MM.1S (cell line): ENCODE measurements at regions not wholly inside any gene's neighbourhood (a gene's known extent, or its start where the extent isn't known, plus 50 kb on each side); places are given as distances from the start of the nearest gene placed in this dataset.
"Not testable (repeated sequence)": the region's sequence is repeated elsewhere in the genome, so short reads cannot be mapped to it uniquely, and the experiment has no call there.

Source experiments
- DNase-seq: peaks from one replicate; pipeline ENCODE4 v3.0.0-alpha.2; 2015
- H2AFZ ChIP-seq: fragments of 300-600 bp; sonication (generic); 2 replicates; pipeline ENCODE4 v1.6.0; 2016; ENCODE audit warnings: antibody characterized with exemption, low read length
- H3F3A ChIP-seq: fragments of 300-600 bp; sonication (generic); 2 replicates; pipeline ENCODE4 v1.6.1; 2016; ENCODE audit warnings: mild to moderate bottlenecking, antibody characterized with exemption, low read length, moderate library complexity, mixed read lengths; ENCODE audit not compliant: insufficient read depth
- H3K27ac ChIP-seq: fragments of 300-600 bp; sonication (generic); 2 replicates; pipeline ENCODE4 v1.5.1; 2016; ENCODE audit warnings: mild to moderate bottlenecking, low read length
- H3K27me3 ChIP-seq: fragments of 300-600 bp; sonication (generic); replicated peaks from 2 replicates; pipeline ENCODE4 v1.6.0; 2016; ENCODE audit warnings: low read length; ENCODE audit not compliant: insufficient read depth
- H3K36me3 ChIP-seq: fragments of 300-600 bp; sonication (generic); replicated peaks from 2 replicates; pipeline ENCODE4 v1.6.1; 2016; ENCODE audit warnings: mild to moderate bottlenecking, low read length, mixed read lengths; ENCODE audit not compliant: insufficient read depth
- H3K4me1 ChIP-seq: fragments of 300-600 bp; sonication (generic); 2 replicates; pipeline ENCODE4 v1.6.1; 2016; ENCODE audit warnings: low read length, mixed read lengths
- H3K4me2 ChIP-seq: fragments of 300-600 bp; sonication (generic); 2 replicates; pipeline ENCODE4 v1.6.0; 2016; ENCODE audit warnings: low read depth, low read length
- H3K4me3 ChIP-seq: fragments of 300-600 bp; sonication (generic); 2 replicates; pipeline ENCODE4 v1.5.1; 2016; ENCODE audit warnings: low read length, mixed read lengths
- H3K79me2 ChIP-seq: fragments of 300-600 bp; sonication (generic); 2 replicates; pipeline ENCODE4 v1.6.1; 2016; ENCODE audit warnings: mixed run types, low read length, mixed read lengths
- H3K9ac ChIP-seq: fragments of 300-600 bp; sonication (generic); 2 replicates; pipeline ENCODE4 v1.6.1; 2016; ENCODE audit warnings: low read length, mixed read lengths
- H3K9me2 ChIP-seq: fragments of 300-600 bp; sonication (generic); replicated peaks from 2 replicates; pipeline ENCODE4 v1.6.1; 2016; ENCODE audit warnings: mild to moderate bottlenecking, low read length, mixed read lengths; ENCODE audit not compliant: insufficient read depth
- H3K9me3 ChIP-seq: fragments of 300-600 bp; sonication (generic); replicated peaks from 2 replicates; pipeline ENCODE4 v1.6.1; 2016; ENCODE audit warnings: mild to moderate bottlenecking, low read length, mixed read lengths; ENCODE audit not compliant: insufficient read depth
- H4K20me1 ChIP-seq: fragments of 300-600 bp; sonication (generic); 2 replicates; pipeline ENCODE4 v1.6.1; 2016; ENCODE audit warnings: mild to moderate bottlenecking, low read length, moderate library complexity, mixed read lengths; ENCODE audit not compliant: insufficient read depth
- TF ChIP-seq, protein P1 (sequence below): fragments of 300-600 bp; sonication (generic); IDR thresholded peaks from 2 replicates; pipeline ENCODE4 v1.5.1; 2016; ENCODE audit warnings: antibody characterized with exemption, low read length, mixed read lengths

DNA sequence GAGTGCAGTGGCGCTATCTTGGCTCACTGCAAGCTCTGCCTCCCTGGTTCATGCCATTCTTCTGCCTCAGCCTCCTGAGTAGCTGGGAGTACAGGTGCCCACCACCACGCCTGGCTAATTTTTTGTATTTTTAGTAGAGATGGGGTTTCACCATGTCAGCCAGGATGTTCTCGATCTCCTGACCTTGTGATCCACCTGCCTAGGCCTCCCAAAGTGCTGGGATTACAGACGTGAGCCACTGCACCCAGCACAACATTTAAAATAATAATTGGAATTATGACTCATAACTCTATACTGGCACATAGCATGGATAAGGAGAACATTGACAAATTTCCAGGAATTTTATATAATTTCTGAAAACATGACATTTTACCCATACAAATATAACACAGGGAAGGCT is 54.2 kb downstream of the DBET start:
- not testable (repeated sequence) for H3K4me2 ChIP-seq, H3K79me2 ChIP-seq

DNA sequence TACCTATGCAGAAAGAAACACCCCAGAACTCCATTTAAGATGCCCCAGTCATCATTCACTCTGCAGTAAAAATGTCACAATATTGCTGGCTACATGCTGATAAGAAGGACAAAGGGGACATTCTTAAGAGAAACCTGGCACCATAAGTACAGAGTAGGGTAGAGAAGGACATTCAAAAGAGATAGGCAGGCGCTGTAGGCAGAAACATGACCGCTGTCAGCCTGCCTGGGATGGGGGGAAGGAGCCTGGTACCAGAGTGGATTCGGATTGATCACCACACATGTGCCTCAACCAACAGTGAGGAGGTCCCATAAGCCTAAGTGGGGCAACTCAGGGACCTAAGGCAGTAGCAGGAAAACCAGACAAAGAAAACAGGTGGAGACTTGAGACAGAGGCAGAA is 54.1 kb upstream of the DUX4 start:
- H3K9ac ChIP-seq, H3K4me3 ChIP-seq, H2AFZ ChIP-seq, H4K20me1 ChIP-seq, H3K9me2 ChIP-seq, H3K27me3 ChIP-seq, H3K27ac ChIP-seq, H3K4me2 ChIP-seq, DNase-seq, H3K4me1 ChIP-seq, H3F3A ChIP-seq, H3K79me2 ChIP-seq, H3K9me3 ChIP-seq, H3K36me3 ChIP-seq: not testable (repeated sequence)

More for the DNA sequence above, 54.2 kb downstream of the DBET start:
- not testable (repeated sequence) for H3F3A ChIP-seq, DNase-seq, H3K9ac ChIP-seq, H3K4me3 ChIP-seq, H3K9me3 ChIP-seq, H3K27ac ChIP-seq, H3K9me2 ChIP-seq, H3K27me3 ChIP-seq, H3K4me1 ChIP-seq, H4K20me1 ChIP-seq, H3K36me3 ChIP-seq, H2AFZ ChIP-seq

DNA sequence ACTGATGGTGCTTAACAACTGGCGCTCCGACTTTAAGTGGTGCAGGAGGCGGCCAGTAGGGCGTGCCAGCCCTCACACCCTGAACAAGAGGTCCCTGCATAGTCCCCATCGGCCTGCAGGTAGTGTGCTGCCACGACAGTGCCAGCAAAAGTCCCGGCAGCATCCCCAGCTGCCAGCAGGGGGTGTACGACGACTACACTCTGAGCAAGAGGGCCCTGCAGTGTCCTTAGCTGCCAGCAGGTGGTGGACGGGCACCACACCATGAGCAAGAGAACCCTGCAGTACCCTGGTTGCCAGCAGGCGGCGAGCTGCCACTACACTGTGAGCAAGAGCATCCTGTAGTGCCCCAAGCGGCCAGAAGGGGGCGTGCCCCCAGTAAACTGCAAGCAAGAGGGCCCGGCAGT is 53.5 kb upstream of the DUX4 start:
- TF ChIP-seq, protein P1, sequence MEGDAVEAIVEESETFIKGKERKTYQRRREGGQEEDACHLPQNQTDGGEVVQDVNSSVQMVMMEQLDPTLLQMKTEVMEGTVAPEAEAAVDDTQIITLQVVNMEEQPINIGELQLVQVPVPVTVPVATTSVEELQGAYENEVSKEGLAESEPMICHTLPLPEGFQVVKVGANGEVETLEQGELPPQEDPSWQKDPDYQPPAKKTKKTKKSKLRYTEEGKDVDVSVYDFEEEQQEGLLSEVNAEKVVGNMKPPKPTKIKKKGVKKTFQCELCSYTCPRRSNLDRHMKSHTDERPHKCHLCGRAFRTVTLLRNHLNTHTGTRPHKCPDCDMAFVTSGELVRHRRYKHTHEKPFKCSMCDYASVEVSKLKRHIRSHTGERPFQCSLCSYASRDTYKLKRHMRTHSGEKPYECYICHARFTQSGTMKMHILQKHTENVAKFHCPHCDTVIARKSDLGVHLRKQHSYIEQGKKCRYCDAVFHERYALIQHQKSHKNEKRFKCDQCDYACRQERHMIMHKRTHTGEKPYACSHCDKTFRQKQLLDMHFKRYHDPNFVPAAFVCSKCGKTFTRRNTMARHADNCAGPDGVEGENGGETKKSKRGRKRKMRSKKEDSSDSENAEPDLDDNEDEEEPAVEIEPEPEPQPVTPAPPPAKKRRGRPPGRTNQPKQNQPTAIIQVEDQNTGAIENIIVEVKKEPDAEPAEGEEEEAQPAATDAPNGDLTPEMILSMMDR, result peak; percentile 6; the same call in 1 of the 2 replicates
- not testable (repeated sequence) for H3K4me2 ChIP-seq

DNA sequence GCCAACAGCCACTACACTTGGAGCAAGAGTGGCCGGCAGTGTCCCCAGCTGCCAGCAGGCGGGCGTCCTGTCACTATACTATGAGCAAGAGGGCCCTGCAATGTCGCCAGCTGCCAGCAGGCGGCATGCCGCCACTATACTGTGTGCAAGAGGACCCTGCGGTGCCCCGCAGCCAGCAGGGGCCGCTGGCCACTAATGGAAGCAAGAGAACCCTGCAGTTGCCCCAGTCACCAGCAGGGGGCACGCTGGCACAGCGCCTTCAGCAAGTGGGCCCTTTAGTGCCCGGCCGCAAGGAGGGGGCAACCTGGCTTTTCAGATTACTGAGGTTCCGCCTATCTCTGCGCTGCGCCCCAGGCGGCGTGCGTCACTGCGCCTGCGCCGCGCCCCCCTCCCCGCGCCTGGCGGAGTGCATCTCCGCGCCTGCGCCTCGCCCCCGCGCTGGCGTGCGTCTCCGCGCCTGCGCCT is 53.0 kb upstream of the DUX4 start:
- peak; percentile 5 for DNase-seq
- not testable (repeated sequence) for H3K9me2 ChIP-seq, H3F3A ChIP-seq, H4K20me1 ChIP-seq, H3K9ac ChIP-seq, H3K4me3 ChIP-seq, H3K27me3 ChIP-seq, H3K36me3 ChIP-seq, H3K79me2 ChIP-seq, H3K27ac ChIP-seq, H3K9me3 ChIP-seq, H3K4me2 ChIP-seq, H2AFZ ChIP-seq, H3K4me1 ChIP-seq
- TF ChIP-seq, protein P1, result peak; percentile 17; the same call in 1 of the 2 replicates

More for the DNA sequence above, 53.5 kb upstream of the DUX4 start:
- not testable (repeated sequence) for H2AFZ ChIP-seq, H3K9ac ChIP-seq, H4K20me1 ChIP-seq, H3K9me3 ChIP-seq, H3K4me3 ChIP-seq, H3K36me3 ChIP-seq, H3K27ac ChIP-seq, H3K79me2 ChIP-seq, H3K4me1 ChIP-seq, H3K9me2 ChIP-seq, H3F3A ChIP-seq, H3K27me3 ChIP-seq
- DNase-seq, result peak; percentile 4

DNA sequence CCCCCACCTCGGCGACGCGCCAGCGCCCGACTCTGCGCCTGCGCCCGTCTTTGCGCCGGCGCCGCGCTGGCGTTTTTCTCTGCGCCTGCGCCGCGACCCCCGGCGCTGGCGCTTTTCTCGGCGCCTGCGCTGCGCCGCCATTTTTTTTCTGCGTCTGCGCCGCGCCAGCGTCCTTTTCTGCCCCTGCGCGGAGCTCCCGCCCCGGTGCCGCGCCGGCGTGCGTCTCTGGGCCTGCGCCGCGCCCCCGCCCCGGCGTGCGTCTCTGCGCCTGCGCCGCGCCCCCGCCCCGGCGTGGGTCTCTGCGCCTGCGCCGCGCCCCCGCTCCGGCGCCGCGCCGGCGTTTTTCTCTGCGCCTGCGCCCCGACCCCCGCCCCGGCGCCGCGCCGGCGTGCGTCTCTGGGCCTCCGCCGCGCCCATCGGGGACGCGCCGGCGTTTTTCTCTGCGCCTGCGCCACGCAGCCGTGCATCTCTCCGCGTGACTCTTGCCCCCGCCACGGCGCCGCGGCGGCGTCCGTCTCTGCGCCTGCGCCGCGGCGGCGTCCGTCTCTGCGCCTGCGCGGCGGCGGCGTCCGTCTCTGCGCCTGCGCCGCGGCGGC is 52.4 kb upstream of the DUX4 start:
- H4K20me1 ChIP-seq, H3K79me2 ChIP-seq, H3K4me1 ChIP-seq, H3K27ac ChIP-seq, H3K36me3 ChIP-seq, H3K9me2 ChIP-seq, H2AFZ ChIP-seq, H3K27me3 ChIP-seq, DNase-seq, H3K9me3 ChIP-seq, H3K4me3 ChIP-seq, H3F3A ChIP-seq, H3K4me2 ChIP-seq, H3K9ac ChIP-seq: not testable (repeated sequence)
